C1 segment of cervical spinal cord (tissue), 14 donors: ENCODE measurements at regions not wholly inside any gene's neighbourhood (a gene's known extent, or its start where the extent isn't known, plus 50 kb on each side); places are given as distances from the start of the nearest gene placed in this dataset.

ENCODE experiments used
- DNase-seq, 14 donors: peaks; one replicate each; lab custom pipeline; 2025; lab: John Stamatoyannopoulos, UW

DNA sequence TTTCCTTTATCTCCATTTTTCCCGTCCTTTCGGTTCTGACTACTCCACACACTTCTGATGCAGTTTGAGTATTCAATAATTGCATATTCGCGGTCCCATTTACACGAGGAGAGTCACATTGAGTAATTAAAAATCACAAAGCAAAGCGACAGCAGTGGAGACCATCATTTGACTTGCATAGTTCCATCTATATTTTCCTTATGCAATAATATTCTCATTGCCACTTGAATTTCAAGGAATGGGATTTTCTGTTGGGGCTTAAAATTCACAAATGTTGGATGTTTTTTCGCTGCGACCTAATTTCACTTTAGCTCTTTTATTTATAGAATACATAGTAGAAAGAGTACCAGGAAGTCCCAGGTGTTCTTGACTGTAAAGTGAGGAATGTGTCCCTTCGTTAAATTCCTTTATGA is 186.8 kb downstream of the ZEB2 start:
- no peak for DNase-seq

DNA sequence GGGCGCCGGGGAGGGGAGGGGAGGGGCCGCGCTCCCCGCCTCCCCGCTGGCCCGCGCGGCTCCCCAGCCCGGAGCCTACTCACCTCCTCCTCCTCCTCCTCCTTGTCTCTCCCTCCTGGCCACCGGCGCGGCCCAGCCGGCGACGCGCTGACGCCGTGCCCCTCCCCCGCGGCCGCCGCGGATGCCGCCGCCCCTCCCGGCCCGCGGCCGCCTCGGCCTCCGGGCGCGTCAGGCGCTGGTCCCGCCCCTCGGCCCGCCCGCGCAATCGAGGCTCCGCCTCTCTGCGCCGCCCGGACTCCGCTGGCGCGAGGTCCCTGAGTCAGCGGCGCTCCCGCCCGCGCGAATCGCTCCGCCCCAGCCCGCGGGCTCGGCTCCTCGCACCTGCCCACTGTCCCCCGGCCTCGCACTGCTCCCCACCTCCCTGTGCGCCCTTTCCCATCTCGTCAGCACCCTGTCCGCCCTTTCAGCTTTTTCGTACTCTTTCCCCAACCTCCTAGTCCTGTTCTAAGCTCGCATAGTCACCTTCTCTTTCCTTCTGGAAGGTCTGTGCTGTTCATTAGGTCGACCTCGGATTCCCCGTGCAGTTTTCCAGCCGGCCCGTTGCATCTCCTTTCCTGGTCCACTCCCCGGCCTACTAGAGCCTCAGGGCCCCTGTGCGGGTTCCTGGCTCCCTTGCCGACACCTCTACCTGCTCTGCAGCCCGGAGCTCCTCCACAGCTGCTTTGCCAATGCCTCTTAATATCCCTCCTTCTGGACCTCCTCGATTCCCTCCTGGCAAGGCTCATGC is 187.4 kb downstream of the ZEB2 start:
- DNase-seq, result peak; percentile 17 to 97 (median 87)

DNA sequence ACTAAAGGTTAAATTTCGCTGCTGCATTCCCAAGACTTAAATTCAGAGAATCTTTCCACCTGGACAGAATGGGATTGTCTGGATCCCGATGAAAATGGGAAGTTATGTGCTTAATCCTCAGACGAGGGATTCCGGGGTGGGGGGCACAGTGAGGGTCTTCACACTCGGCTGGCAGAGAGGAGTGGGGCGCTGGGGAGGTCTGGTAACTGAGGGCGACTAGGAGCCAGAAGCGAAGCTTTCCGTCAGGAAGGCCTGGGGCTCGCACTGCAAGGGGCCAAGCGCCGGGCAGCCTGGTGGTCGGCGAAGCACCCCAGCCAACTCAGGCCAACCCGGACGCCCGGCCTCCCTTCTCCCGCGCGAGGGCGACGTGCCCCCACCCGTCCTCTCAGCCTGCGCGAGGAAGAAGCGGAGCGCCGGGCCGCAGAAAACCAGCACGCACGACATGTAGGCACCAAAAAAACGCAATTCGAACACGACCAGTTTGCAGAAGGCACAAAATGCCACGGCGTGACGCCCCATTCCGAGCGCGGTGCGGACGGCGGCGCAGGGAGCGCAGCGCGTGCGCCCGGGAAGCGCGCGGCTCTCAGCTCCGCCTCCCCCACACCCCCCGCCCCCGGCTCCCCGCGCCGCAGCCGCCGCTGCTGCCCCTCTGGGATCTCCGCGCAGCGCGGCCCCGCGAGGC is 188.1 kb downstream of the ZEB2 start:
- DNase-seq, result peak in 9 of 14 donors; percentile 60 to 97 (median 87)

DNA sequence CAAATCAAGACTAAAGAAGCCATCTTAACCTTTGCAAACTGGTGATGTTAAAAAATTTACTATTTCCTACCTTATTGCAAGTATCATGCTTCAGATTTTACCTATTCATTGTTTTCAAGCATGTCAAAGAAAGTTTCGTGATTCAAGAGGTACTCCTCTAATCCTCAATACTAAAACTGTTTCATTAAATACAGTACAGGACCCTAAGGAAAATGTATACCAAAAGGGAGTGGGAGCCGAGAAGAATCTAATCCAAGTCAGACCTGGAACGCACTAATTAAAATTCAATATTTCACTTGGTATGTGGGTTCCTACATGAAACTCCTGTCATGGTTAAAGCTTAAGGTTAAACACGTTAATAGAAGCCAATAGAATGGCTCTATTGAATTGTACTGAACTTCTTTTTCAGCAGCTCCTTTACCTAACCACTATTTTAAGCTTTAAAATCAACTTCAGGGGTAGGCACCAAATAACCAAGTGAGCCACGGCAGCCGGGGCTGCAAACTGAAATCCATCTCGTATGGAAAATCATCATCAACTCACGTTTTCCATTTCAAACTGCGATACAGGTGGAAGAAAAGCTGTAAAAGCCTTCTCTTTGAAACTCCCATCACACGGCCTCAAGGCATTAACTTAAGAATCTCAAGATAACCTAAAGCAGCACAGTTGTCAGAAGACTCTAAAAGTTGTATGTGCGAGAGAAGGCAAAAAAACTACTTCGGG is 188.8 kb downstream of the ZEB2 start:
- peak in 2 of 14 donors; percentile 24 to 63 for DNase-seq

DNA sequence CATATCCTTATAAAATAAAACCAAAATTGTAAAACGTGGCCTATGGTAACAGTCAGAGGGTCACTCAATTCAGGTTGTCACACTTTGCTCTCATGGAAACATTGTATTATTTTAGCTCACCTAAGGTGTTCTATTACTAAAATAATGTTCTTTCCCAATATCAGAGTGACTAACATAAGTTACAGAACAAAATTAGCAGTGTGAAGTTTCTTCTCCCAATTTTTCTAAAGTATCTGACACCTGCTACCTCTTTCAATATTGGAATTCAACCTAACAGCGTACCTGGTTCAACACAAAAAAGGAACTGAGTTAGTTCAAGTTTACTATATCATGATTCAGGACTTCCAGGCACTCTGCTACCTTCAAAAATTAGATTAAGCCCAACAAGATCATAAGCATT is 190.4 kb downstream of the ZEB2 start:
- no peak for DNase-seq

DNA sequence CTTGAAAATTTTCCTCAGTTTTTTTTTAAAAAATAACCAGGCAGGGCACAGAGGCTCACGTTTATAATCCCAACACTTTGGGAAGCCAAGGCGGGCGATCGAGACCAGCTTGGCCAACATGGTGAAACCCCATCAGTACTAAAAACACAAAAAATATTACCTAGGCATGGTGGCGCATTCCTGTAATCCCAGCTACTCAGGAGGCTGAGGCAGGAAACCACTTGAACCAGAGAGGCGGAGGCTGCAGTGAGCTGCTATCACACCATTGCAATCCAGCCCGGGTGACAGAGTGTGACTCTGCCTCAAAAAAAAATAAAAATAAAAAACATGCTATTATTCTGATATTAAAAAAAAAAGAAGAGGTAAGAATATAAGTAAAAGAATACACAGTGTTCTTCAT is 191.0 kb downstream of the ZEB2 start:
- no peak for DNase-seq

DNA sequence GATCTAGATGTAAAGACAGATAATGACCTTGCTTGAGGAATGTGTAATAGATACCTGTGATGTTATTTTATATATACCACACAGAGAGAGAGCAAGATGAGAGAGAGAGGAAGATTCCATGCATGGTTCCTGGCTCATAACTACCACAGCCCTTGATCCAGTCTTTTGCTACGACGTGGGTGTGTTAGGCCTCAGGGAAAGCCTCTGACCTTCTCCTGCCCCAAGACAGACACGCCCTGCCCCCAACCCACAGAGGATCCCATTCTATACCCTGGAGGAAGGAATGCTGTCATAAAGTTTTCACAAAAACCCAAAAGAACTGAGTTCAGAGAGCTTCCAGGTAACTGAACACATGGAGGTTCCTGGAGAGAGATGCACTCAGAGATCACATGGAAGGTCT is 193.1 kb downstream of the ZEB2 start:
- no peak for DNase-seq

DNA sequence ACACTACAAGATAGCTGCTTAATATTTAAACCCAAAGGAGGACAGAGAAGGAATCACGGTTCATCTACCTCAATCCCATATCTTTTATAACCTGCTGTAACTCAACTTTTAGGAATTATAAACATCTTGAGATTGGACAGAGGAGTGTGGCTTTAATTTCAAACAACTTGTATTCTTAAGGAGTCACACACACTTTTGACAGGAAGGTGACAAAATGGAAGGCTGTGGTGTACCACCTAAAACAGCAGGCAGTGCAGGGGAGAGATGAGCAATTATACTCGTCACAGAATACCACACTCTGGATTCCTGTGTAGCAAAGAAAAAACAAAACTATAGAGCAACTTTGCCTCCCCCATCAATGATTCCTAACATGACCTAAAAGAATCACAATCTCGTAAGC is 194.8 kb downstream of the ZEB2 start:
- no peak for DNase-seq

DNA sequence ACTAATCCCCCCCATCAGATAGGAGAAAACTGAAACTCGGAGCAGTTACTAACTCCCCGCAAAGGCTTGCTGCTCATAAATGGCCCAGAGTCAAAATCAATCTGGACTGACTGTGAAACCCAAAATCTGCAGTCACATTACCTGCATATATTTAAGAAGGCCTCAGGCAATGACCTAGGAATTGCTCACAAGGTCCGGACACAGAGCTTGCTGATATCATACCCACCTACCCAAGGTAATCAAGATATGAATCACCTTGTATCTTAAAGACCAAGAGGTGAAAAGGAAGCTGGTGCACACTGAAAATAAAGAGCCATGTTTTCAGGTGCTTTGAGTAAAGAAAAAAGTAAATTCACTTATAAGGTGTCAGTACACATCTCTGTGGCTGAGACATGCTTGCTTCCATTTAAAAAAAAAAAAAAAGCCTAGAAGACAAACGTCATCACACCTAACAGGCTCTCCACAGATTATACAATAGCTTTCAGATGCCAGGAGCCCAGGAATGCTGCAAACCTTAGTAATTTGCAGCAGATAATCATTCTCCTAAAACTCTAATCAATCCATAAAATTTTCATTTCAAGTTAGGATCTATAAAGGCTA is 195.4 kb downstream of the ZEB2 start:
- no peak for DNase-seq

DNA sequence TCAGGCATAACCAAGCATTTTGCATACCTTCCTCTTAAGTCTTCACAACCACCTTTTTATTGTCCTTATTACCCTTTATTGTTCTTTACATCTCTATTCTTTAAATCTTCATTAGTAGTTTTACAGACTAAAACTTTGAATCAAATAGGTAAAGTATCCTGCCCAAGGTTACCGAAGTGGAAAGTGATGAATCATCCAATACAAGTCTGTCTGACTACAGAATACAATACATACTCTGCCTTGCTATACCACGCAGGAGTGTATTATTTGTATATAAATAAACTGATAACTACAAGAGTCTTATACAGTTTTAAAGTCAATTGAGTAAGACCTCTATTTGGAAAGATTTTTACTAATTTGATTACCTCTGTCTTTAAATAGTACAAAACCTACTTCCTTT is 196.0 kb downstream of the ZEB2 start:
- DNase-seq, result no peak

DNA sequence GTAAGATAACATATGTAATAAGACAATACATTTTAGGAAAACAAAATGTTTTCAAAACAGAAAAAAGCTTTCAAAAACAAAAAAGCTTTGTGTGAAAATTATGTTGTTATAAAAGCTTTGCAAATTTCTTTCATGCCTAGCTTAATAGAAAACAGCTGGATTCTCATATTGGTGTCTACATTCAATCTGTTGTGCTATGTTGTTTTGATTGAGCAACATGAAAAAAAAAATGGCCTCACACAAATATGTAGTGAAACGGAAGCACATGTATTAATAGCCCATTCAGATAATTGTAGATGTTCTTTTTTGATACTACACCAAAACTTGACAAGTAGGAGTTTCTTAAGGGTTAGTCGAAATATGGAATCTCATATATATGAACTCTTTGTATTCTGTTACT is 197.5 kb downstream of the ZEB2 start:
- DNase-seq, result no peak

DNA sequence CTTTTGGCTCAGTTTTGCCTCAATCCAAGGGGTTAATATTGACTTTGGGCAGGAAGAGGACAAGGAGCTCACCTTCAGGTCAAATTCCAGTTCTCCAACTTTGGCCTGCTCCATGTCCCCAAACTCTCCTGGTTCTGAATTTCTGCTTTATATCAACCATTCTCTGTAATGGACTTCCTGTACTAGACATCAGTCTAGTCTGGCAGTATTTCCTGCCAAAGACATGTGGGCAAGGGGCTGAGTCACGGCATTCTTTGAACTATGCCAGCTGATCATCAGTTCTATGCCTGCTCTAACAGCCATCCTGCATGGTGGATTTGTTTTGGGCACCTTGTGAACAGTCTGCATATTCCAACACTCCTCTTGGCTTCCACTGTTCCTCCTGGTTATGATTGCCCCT is 199.4 kb downstream of the ZEB2 start:
- DNase-seq, result peak in 2 of 14 donors; percentile 1 to 2

DNA sequence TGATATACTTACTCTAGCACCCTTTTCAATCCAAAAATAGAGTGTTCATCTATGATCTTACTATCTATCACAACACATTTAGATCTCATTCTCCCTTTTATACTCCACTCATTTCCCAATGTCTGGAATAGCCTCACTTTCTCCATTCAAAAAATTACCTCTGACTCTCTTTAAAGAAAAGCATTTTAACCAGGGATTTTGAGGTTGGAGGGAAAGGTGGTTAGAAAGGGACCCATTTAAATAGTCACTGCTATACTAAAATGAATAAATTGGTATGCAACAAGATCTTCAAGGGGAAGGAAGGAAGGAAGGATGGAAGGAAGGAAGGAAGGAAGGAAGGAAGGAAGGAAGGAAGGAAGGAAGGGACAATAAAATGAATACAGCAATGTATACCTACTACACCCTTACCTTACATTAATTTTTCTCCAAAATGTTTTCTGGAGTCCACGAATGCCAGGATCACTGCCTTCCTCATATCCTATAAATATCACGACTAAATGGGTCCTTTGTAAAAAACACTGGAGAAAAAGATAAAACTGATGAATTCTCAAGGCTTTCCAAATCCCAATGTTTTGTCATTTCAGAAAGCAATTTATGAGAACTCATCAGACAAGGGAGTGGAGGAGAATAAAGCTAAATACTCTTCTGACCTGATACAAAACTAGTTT is 202.7 kb downstream of the ZEB2 start:
- no peak for DNase-seq

DNA sequence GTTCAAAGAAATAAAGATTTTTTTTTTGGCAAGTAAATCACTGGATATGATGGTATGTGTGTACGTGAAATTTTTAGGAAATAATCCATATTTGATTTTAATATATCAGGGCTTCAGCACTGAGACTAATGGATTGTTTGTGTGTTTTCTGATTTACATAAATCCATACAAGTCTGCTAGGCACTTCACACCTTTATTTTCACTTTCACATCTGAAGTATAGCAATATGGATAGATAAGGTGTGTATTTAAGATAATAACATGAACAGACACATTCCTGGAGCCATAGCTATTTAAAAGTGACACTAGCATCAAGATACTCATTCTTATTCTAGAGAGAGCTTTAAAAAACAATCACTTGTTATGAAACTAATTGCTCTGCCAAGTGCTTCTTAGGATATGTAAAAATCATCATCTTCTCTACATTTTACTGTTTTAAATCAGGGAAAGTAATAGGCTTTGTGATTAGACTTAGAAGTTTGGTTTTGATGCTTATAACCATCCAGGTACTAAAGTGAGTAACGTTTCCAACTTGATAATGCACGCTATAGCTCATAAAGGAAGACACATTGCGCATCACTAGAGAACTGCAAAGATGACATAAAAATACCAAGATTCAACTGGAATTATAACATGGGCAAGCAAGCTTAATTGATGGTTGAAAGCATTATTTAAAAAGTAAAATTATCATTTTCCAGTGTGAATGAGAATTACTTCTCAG is 208.9 kb downstream of the ZEB2 start:
- no peak for DNase-seq

DNA sequence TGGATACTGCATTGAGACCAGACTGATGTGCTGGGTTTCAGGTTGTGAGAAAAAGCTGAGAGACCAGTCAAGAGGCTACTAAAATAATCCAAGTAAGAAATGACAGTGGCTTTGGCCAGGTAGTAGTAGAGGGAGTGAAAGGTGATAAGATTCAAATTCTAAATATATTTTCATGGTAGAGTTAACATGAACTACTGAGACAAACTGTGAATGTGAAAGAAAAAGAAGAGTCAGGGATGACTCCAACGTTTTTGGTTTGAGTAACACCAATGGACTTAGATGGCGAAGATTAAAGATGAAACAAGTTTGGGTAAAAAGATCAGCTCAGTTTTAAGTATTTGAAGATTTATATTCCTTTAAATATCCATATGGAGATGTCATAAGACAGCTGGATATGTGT is 209.4 kb downstream of the ZEB2 start:
- no peak for DNase-seq

DNA sequence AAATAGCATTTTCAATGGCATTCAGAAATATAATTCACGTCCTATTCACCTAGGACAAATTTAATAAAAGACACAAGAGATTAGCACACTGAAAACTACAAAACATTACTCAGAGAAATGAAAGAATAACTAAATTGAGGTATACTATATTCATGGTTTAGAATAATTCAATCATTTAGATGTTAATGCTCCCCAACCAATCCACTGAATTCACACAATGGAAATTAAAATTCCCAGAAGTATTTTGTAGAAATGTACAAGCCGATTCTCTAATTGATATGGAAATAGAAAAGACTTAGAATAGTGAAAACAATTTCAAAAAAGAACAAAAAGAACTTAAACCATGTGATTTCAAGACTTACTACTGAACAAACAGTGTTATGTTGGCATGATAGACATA is 212.2 kb downstream of the ZEB2 start:
- no peak for DNase-seq

DNA sequence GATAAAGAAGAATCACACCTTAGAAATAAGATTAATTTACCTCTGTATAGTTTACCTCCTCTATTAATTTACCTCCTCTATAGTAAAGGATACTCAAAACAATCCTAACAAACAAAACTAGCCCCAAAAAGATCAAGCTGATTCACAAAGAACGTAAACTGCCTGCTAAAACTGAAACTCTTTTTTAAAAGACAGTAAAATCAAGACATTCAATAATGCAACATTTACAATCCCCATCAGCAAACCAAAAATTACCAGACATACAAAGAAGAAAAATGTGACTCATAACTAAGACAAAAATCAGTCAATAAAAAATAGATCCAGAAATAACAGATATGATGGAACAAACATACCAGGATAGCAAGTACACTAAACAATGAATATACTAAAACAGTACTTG is 215.7 kb downstream of the ZEB2 start:
- no peak for DNase-seq

DNA sequence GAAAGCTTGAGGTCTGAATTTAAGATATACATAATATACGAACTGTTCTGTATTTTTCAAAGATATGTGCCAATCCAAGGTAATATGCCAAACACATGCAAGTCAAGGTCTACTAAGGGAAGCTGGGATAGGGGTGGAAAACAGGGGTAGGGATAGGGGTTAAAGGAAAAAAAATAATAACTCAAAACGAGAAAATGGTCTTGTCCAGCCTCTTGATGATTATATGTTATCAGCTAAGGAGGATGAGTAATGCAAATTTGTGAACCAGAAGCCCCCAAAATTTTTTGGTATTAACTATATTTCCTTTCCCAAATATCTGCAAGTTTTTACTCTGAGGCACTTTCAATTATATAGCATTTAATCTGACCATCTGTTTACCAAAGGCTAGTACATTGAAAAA is 219.3 kb downstream of the ZEB2 start:
- no peak for DNase-seq

DNA sequence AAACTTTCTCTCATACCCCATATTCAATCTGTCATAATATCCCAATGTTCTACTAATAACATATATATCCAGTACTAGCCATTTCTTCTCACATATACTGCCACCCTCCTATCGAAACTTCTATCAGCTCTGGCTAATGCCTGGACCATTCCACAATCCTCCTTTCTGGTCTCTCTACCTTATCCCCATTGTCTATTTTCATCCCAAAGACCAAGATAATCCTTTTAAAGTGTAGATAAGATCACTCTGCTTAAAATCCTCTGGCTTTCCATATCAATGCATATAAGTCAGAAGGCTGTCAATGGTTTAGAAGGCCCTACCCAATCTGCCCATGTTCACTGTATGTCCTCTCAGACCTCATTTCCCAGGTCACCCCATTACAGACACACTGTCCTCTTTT is 229.6 kb downstream of the ZEB2 start:
- no peak for DNase-seq

DNA sequence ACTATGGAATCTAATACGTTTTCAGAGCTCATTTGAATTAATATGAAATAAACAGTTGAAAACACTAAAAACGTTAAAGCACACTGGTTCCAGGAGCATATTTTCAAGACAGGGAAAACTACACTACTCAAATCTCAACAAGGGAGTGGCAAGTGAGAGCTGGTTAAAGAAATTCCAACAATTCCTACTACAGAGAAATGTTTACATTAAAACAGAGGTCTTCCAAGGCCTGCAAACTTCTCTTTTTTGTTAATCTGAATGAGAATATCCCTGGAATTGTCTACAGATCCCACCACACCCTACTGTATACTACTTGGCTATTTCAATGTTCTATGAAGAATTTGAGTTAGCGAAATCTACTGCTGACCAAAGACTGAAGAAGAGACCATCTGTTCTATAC is 231.5 kb downstream of the ZEB2 start:
- no peak for DNase-seq

DNA sequence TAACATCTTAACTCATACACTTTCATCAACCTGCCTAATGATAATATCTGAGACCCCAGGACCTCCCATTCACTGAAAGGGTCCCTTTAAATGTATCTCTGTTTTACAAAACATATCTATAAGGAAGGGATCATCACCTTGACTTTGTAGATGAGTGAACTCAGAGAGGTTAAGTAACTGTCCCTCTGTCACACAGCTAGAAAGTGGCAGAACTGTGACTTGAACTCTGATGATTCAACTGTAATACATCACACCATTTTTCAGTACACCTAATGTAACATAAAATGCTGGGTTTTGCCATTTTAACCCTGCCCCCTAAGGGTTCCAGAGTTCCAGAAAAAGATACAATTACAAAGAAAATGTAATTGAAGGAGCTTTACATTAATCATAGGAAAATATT is 234.6 kb downstream of the ZEB2 start:
- no peak for DNase-seq
